ENCODE measurements at regions not wholly inside any gene's neighbourhood (a gene's known extent, or its start where the extent isn't known, plus 50 kb on each side); places are given as distances from the start of the nearest gene placed in this dataset.
A peak's percentile ranks its signal among the peaks of the same experiment; 100 is the strongest.

DNA sequence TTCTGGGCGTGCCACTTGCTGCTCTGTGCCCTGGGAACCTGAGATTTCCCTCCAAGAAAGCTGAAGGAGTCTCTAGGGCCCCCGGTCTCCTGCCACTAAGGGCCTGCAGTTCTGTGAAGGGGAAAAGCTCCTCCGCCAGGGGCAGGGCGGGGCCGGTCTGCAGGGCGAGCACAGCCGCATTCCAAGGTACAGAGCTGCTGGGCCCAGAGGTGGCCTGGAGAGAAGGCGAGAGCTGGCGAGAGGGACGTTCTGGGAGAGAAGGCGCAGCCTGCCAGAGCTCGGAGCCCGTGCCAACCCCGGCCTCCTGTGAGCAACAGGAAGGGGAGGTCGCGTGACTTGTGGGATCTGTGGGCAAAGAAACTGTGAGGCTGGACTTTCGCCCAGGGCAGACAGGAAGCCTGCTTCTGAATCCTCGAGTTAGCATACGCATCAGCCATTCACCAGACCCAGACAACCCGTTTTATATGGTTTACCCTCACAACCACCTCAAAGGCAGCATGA is 500.4 kb downstream of the SHQ1 start:
- H3K27ac ChIP-seq: no peak overlapping the region
- WGBS, 2 donors: 60 to 64% methylated on average over 20 of the region's 20 CpGs
- no peak for FAIRE-seq

GRCh38 chr3:72346526-72346926 is 501.7 kb downstream of the SHQ1 start:
- ATAC-seq (peak in 2 of 4 donors; percentile 60 to 64), DNase-seq (no peak), FAIRE-seq (no peak)
- 83 to 92% methylated on average over 8 of the region's 8 CpGs for WGBS, 2 donors
- H3K4me3 ChIP-seq: no peak overlapping the region
- H3K4me1 ChIP-seq: no peaks in the 10 kb centered on the region
- H3K27ac ChIP-seq: no peak overlapping the region
- H3K27me3 ChIP-seq: no peaks in the 10 kb centered on the region
- TF ChIP-seq, protein P1, sequence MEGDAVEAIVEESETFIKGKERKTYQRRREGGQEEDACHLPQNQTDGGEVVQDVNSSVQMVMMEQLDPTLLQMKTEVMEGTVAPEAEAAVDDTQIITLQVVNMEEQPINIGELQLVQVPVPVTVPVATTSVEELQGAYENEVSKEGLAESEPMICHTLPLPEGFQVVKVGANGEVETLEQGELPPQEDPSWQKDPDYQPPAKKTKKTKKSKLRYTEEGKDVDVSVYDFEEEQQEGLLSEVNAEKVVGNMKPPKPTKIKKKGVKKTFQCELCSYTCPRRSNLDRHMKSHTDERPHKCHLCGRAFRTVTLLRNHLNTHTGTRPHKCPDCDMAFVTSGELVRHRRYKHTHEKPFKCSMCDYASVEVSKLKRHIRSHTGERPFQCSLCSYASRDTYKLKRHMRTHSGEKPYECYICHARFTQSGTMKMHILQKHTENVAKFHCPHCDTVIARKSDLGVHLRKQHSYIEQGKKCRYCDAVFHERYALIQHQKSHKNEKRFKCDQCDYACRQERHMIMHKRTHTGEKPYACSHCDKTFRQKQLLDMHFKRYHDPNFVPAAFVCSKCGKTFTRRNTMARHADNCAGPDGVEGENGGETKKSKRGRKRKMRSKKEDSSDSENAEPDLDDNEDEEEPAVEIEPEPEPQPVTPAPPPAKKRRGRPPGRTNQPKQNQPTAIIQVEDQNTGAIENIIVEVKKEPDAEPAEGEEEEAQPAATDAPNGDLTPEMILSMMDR (IDR thresholded peaks at IDR 0.05): no peak
- no peaks in the 10 kb centered on the region for H3K36me3 ChIP-seq
- intact Hi-C loops (cut with DNase I): no loop called here
- no peaks in the 10 kb centered on the region for H3K9me3 ChIP-seq

More for the DNA sequence above, 500.4 kb downstream of the SHQ1 start:
- no peaks in the 10 kb centered on the region for H3K27me3 ChIP-seq
- peak in 5 of 6 donors; percentile 48 to 79 (median 63) for DNase-seq
- TF ChIP-seq, protein P1 (IDR thresholded peaks at IDR 0.05): no peak
- no peaks in the 10 kb centered on the region for H3K36me3 ChIP-seq
- no peak overlapping the region for H3K4me3 ChIP-seq
- H3K4me1 ChIP-seq: no peaks in the 10 kb centered on the region
- no peaks in the 10 kb centered on the region for H3K9me3 ChIP-seq
- intact Hi-C loops (cut with DNase I): no loop called here
- peak; percentile 64 to 89 (median 72) for ATAC-seq

GRCh38 chr3:72345980-72346379 is 502.3 kb downstream of the SHQ1 start:
- FAIRE-seq (no peak), DNase-seq (no peak), ATAC-seq (no peak)
- intact Hi-C loops (cut with DNase I): no loop called here
- no peaks in the 10 kb centered on the region for H3K4me1 ChIP-seq
- H3K9me3 ChIP-seq: no peaks in the 10 kb centered on the region
- H3K27ac ChIP-seq: no peak overlapping the region
- WGBS, 2 donors: 84 to 87% methylated on average over 7 of the region's 7 CpGs
- TF ChIP-seq, protein P1 (IDR thresholded peaks at IDR 0.05): no peak
- H3K4me3 ChIP-seq: no peak overlapping the region
- H3K27me3 ChIP-seq: no peaks in the 10 kb centered on the region
- no peaks in the 10 kb centered on the region for H3K36me3 ChIP-seq

DNA sequence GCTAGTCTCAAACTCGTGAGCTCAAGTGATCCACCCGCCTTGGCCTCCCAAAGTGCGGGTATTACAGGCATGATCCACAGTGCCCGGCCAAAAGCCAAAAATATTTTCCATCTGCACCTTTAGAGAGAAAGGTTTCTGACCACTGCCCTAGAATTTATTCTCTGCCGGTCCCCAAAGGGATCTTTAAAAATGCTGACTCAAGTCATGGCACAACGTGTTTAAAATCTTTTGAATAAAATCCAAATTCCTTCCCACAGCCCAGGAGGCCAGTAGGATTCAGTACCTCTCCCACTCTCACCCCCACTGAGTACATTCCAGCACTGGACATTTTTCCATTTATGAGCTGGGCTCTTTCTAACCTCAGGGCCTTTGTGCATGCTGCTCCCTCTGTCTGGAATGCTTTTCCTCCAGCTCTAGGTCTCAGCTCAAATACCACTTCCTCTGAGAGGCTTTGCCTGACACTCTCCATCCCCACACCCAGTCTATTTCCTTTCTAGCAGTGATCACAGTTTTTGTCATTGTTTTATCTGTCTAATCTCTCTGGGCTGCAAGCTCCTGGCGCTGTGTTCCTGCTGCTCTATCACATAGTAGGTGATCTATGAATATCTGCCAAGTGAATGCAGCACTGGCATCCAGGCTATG is 502.9 kb downstream of the SHQ1 start:
- Histone ChIP-seq H3K27me3 (no peaks in the 10 kb centered on the region), H3K4me1 (no peaks in the 10 kb centered on the region), H3K36me3 (no peaks in the 10 kb centered on the region), H3K4me3 (no peak overlapping the region), H3K9me3 (no peaks in the 10 kb centered on the region), H3K27ac (no peak overlapping the region)
- ATAC-seq: no peak
- intact Hi-C loops (cut with DNase I): no loop called here
- 83 to 85% methylated on average over 7 of the region's 7 CpGs for WGBS, 2 donors
- TF ChIP-seq, protein P1 (IDR thresholded peaks at IDR 0.05): no peak
- no peak for FAIRE-seq
- no peak for DNase-seq

- FAIRE-seq (no peak), DNase-seq (no peak), ATAC-seq (no peak)
- WGBS, 2 donors: 85 to 94% methylated on average over 6 of the region's 6 CpGs
- Histone ChIP-seq H3K36me3 (no peaks in the 10 kb centered on the region), H3K9me3 (no peaks in the 10 kb centered on the region), H3K27ac (no peak overlapping the region), H3K4me3 (no peak overlapping the region), H3K27me3 (no peaks in the 10 kb centered on the region), H3K4me1 (no peaks in the 10 kb centered on the region)
- TF ChIP-seq, protein P1 (IDR thresholded peaks at IDR 0.05): no peak
- intact Hi-C loops (cut with DNase I): no loop called here
These were observed 503.6 kb downstream of the SHQ1 start for GRCh38 chr3:72344647-72345046.
